Activated CD4-positive, alpha-beta T cell treated with anti-CD3 and anti-CD28 coated beads, Interleukin-2, amount 10 ng/mL, durations not matched to agents 7 days and 5 days (primary cell): ENCODE measurements at regions not wholly inside any gene's neighbourhood (a gene's known extent, or its start where the extent isn't known, plus 50 kb on each side); places are given as distances from the start of the nearest gene placed in this dataset.
"Not testable (repeated sequence)": the region's sequence is repeated elsewhere in the genome, so short reads cannot be mapped to it uniquely, and the experiment has no call there.

ENCODE experiments used
- CTCF ChIA-PET: fragments of 350-600 bp; sonication (Branson Sonifier 250); formaldehyde crosslinking; loops from one replicate; lab custom pipeline; 2021; ENCODE audit warnings: antibody characterized with exemption; lab: Charles Lee
- POLR2A ChIA-PET: fragments of 350-600 bp; sonication (Branson Sonifier 250); formaldehyde crosslinking; loops from one replicate; lab custom pipeline; 2021; ENCODE audit warnings: antibody characterized with exemption; lab: Charles Lee
- DNase-seq: peaks from one replicate; pipeline ENCODE4 v3.0.0-alpha.2; 2020
- H3K27ac Mint-ChIP-seq: one replicate; pipeline ENCODE4 v1.8.0; 2021; ENCODE audit warnings: mild to moderate bottlenecking, moderate library complexity, mixed read lengths
- H3K27me3 Mint-ChIP-seq: one replicate; pipeline ENCODE4 v1.8.0; 2021; ENCODE audit warnings: mixed read lengths
- H3K36me3 Mint-ChIP-seq: one replicate; pipeline ENCODE4 v1.8.0; 2021; ENCODE audit warnings: low read depth, mixed read lengths
- H3K4me1 Mint-ChIP-seq: one replicate; pipeline ENCODE4 v1.8.0; 2021; ENCODE audit warnings: mixed read lengths
- H3K4me3 Mint-ChIP-seq: one replicate; pipeline ENCODE4 v1.8.0; 2021; ENCODE audit warnings: mild to moderate bottlenecking, moderate library complexity, mixed read lengths
- H3K9me3 Mint-ChIP-seq: one replicate; pipeline ENCODE4 v1.8.0; 2021; ENCODE audit warnings: mixed read lengths

DNA sequence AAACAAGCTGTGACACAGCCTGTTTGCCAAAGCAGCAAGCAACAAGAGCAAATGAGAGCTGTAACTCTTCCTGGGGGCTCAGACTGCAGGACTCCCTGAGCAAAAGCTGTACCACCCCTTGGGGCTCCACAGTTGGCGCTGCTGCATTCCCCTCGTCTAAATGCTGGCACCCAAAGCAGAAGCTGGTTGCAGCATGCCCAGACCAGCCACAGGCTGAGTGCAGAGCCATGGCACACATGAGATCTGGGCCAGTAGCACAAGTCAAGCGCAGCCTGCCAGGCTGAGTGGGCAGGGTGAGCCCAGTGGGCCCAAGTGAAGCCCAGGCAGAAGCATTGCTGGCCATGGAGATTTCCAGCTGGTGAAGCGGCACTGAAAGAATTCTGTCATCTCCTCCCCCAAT, 157.3 kb upstream of the GRAMD2B start:
- CTCF ChIA-PET: no interaction called here
- POLR2A ChIA-PET: no interaction called here
- Mint-ChIP-seq H3K36me3 (no peaks in the 10 kb centered on the region), H3K4me3 (no peak overlapping the region), H3K4me1 (no peaks in the 10 kb centered on the region), H3K27me3 (no peaks in the 10 kb centered on the region), H3K9me3 (no peaks in the 10 kb centered on the region), H3K27ac (no peak overlapping the region)
- no peak for DNase-seq

DNA sequence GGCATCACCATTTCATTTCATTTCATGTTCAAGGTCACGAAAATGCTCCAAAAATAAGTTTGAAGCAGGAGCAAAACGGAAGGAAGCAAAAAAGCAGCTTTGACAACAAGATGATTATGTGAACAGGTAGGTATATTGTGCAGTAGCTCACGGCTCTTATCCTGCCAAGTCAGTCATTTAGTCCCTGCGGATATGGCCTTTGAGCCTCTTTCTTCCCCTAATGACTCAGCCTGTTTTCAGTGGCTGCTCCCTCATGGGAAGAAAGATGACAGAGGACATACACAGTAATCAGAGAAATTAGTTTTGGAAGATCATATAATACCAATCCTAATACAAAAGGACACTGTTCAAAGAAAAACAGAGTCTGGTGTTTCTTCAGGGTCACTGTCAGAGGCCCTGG, 155.8 kb upstream of the GRAMD2B start:
- Mint-ChIP-seq H3K36me3 (no peaks in the 10 kb centered on the region), H3K9me3 (no peaks in the 10 kb centered on the region), H3K27me3 (no peaks in the 10 kb centered on the region), H3K4me1 (no peaks in the 10 kb centered on the region), H3K27ac (no peak overlapping the region), H3K4me3 (no peak overlapping the region)
- ChIA-PET POLR2A (no interaction called here), CTCF (no interaction called here)
- no peak for DNase-seq

DNA sequence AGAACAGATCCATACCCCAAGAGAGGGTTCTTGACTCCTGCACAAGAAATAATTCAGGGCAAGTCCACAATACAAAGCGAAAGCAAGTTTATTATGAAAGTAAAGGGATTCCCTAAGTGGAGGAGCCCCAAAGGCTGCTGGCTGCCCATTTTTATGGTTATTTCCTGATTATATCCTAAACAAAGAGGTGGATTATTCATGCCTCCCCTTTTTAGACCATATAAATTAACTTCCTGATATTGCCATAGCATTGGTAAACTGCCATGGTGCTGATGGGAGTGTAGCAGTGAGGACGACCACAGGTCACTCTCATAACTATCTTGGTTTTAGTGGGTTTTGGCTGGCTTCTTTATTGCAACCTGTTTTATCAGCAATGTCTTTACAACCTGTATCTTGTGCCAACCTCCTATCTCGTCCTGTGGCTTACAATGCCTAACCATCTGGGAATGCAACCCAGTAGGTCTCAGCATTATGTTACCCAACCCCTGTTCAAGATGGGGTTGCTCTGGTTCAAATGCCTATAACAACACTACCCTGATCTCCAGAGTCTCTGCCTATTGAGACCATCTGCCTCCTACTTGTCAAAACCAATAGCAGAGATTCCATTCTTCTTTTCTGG, 154.4 kb upstream of the GRAMD2B start:
- Mint-ChIP-seq H3K27me3 (no peaks in the 10 kb centered on the region), H3K36me3 (no peaks in the 10 kb centered on the region), H3K27ac (no peak overlapping the region), H3K4me1 (no peaks in the 10 kb centered on the region), H3K9me3 (no peaks in the 10 kb centered on the region), H3K4me3 (no peak overlapping the region)
- ChIA-PET CTCF (no interaction called here), POLR2A (no interaction called here)
- DNase-seq: no peak

DNA sequence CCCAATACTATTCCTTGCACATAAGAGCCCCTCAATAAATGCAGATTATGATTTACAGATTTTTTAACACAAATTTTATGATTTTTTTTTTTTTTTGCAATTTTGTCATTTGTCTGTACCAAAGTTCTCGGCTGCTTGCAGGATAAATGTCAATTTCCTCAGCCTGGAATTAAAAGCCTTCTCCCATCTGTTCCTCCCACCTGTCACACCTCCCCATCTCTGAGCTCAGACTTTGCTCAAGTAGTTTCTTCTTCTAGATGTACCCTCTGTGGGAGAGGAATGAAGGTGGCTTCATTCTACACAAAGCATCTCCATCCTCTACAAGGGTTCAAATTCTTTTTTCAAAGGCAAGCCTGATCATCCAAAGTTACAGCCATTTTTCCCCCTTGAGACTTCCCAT, 153.7 kb upstream of the GRAMD2B start:
- H3K4me1 Mint-ChIP-seq: no peaks in the 10 kb centered on the region
- DNase-seq: no peak
- no peak overlapping the region for H3K4me3 Mint-ChIP-seq
- H3K27me3 Mint-ChIP-seq: no peaks in the 10 kb centered on the region
- ChIA-PET POLR2A (no interaction called here), CTCF (no interaction called here)
- H3K27ac Mint-ChIP-seq: no peak overlapping the region
- H3K36me3 Mint-ChIP-seq: no peaks in the 10 kb centered on the region
- H3K9me3 Mint-ChIP-seq: no peaks in the 10 kb centered on the region

DNA sequence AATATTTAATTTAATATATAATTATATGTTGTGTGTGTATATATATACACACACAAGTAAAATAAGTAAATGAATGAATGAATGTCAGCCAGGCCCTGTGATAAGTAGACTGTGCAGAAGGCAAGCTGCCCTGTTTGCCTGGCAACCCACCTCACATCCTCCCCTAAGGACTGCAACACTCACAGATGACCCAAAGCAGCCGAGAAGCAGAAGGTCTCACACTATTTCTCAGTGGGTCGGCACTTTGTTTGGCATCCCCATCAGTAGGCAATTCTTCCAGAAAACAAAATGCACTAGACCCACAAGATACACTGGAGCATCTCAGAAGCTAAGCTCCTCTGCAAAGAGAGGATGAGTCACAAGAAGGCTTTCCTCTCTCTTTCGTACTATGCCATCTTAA, 152.1 kb upstream of the GRAMD2B start:
- Mint-ChIP-seq H3K4me3 (no peak overlapping the region), H3K27me3 (no peaks in the 10 kb centered on the region), H3K27ac (no peak overlapping the region), H3K4me1 (no peaks in the 10 kb centered on the region), H3K9me3 (no peaks in the 10 kb centered on the region), H3K36me3 (no peaks in the 10 kb centered on the region)
- ChIA-PET POLR2A (no interaction called here), CTCF (no interaction called here)
- no peak for DNase-seq

DNA sequence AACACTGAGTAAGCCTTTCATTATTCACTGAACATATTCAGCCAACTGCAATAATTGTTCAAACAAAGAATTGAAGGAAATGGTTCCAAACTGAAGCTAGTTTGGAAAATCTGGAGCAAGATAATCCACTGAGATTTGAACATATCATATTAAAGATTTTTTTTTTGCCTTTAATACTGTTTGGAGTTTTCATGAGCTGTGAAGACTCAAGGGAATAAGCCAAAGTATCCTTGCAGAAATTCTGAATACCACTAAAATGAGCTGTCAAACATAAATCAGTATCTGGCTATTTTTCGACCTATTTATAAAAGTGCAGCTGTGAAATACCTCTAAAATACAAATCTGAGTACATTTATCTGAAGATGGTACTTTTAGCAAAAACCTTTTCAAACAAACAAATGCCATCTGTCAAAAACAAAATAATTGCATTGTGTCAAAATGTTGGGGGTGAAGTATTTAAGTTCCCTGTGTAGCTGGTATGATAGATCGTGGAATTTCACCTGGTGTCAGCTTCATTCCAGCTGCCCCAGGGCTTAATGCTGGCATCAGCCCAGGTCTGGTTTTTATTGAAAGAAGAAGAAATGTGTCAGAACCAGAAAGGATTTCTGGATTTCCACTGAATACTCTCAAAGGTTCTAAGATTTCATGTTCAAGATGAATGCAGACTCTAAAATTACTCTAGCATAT, 149.0 kb upstream of the GRAMD2B start:
- no peak for DNase-seq
- Mint-ChIP-seq H3K9me3 (peaks cover 1% of the 10 kb centered on the region), H3K27me3 (no peaks in the 10 kb centered on the region), H3K27ac (no peak overlapping the region), H3K4me3 (no peak overlapping the region), H3K36me3 (no peaks in the 10 kb centered on the region), H3K4me1 (no peaks in the 10 kb centered on the region)
- ChIA-PET POLR2A (no interaction called here), CTCF (no interaction called here)

DNA sequence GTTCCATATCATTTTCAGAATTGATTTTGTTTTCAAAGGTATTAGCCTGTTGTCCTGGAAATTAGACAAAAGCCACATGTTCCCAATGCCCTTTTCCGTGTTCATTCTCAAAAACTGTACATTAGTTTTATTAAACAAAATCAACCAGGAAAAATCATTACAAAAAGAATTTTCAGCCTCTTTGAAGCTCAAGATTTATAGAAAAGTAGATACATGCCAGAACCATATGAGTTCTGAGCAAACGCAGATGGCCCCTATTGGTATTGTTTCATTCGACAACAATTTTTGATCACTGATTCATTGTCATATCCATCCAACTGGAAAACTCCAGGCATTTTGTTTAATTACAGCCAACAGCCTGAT, 148.5 kb upstream of the GRAMD2B start:
- H3K27me3 Mint-ChIP-seq: no peaks in the 10 kb centered on the region
- peaks cover 1% of the 10 kb centered on the region for H3K9me3 Mint-ChIP-seq
- no peak for DNase-seq
- no peak overlapping the region for H3K4me3 Mint-ChIP-seq
- no peaks in the 10 kb centered on the region for H3K36me3 Mint-ChIP-seq
- H3K4me1 Mint-ChIP-seq: no peaks in the 10 kb centered on the region
- POLR2A ChIA-PET: no interaction called here
- H3K27ac Mint-ChIP-seq: no peak overlapping the region
- CTCF ChIA-PET: no interaction called here

DNA sequence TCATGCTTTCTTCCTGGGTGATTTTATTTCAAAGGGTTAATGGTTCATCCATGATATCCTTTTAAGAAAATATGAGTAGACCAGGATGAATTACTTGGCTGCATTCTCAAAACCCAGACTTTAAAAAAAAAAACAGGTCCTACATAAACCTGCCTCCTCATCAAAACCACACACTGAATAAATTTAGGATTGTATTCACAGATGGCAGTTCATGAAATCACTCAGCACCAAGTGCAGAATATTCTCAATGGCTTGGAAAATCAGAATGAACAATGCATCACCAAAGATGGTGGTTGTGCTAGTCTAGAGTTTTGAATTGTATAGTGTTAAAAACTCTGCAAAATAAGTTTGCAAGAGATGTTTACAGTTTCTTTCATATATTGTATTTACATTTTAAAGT, 145.4 kb upstream of the GRAMD2B start:
- H3K27me3 Mint-ChIP-seq: no peaks in the 10 kb centered on the region
- POLR2A ChIA-PET: no interaction called here

DNA sequence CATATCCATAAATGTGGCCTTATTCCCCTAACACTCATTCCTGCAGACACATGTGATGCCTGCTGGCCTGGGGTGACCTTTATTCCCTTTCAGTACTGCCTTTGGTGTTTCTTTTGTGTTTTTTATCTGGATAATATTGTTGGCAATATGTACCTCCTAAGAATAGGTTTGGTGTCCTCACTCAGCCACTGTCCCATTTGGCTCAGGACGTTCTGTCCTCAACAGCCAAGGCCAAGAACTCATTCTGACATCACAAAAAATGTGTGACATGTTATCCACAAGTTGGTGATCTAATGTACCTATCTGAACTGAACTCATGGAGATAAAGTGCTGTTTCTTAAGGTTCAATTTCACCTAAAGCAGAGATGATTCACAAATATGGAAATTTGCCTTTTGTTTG, 142.9 kb upstream of the GRAMD2B start:
- no peaks in the 10 kb centered on the region for H3K4me1 Mint-ChIP-seq
- no peak for DNase-seq
- ChIA-PET CTCF (no interaction called here), POLR2A (no interaction called here)
- H3K27ac Mint-ChIP-seq: no peak overlapping the region
- no peaks in the 10 kb centered on the region for H3K36me3 Mint-ChIP-seq
- peaks cover 1% of the 10 kb centered on the region for H3K9me3 Mint-ChIP-seq
- H3K4me3 Mint-ChIP-seq: no peak overlapping the region
- no peaks in the 10 kb centered on the region for H3K27me3 Mint-ChIP-seq

More for the DNA sequence above, 145.4 kb upstream of the GRAMD2B start:
- H3K4me1 Mint-ChIP-seq: no peaks in the 10 kb centered on the region
- peaks cover 1% of the 10 kb centered on the region for H3K9me3 Mint-ChIP-seq
- H3K36me3 Mint-ChIP-seq: no peaks in the 10 kb centered on the region
- DNase-seq: no peak
- CTCF ChIA-PET: no interaction called here
- no peak overlapping the region for H3K27ac Mint-ChIP-seq
- no peak overlapping the region for H3K4me3 Mint-ChIP-seq

DNA sequence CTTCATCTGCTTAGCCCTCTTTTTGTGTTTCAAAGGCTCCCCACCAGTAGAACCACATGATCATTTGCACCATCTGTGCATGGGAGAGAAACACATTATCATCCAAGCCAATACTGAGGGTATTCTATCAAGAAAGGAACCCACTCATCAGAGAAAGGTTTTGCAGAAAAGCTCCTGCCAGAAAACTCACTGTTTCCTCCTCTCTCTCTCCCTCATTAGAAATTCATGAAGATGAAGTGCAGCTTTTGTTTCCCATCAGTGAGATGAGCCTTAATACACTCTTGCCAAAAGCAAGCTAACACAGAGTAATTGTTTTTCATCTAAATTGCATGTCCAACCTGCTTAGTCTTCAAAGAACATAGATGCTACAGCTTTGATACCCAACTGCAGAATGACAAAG, 142.4 kb upstream of the GRAMD2B start:
- POLR2A ChIA-PET: no interaction called here
- Mint-ChIP-seq H3K4me1 (no peaks in the 10 kb centered on the region), H3K4me3 (no peak overlapping the region), H3K27ac (no peak overlapping the region), H3K27me3 (no peaks in the 10 kb centered on the region), H3K36me3 (no peaks in the 10 kb centered on the region), H3K9me3 (peaks cover 1% of the 10 kb centered on the region)
- CTCF ChIA-PET: no interaction called here
- DNase-seq: no peak

DNA sequence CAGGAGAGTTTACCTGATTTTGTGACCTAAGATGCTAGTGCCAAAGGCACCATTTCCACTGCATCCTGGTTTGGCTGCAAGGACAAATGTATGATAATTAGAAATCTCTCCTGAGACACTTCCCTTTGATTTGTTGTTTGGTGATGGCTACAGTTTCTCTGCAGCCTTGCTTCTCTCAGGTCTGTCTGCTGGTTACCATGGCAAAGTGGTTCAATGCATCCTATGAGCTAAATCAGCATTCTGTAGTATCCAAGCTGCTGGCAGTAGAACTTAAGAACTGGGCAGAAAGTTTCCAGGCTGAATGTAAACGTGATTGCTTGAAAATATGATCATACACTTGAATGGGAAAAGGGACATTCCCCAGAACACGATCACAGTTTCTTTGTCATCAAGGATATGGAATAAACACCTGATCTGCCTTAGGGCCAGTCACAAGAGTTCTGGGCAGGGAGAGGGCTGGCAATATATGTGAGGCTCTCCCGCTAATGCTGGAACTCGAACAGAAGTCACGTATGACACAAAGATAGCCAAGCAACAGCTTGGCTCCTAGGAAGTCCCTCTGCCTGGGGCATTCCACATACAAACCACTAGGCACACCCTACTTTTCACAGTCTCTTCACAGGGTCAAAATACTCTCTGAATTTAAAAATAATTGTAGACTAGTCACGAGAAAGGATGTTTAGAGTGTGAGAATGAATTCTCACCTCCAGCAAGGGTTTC, 138.1 kb upstream of the GRAMD2B start:
- H3K27me3 Mint-ChIP-seq: peaks cover 2% of the 10 kb centered on the region
- no peaks in the 10 kb centered on the region for H3K9me3 Mint-ChIP-seq
- no peak overlapping the region for H3K4me3 Mint-ChIP-seq
- no peak overlapping the region for H3K27ac Mint-ChIP-seq
- no peaks in the 10 kb centered on the region for H3K36me3 Mint-ChIP-seq
- no peak for DNase-seq
- ChIA-PET POLR2A (no interaction called here), CTCF (no interaction called here)
- no peaks in the 10 kb centered on the region for H3K4me1 Mint-ChIP-seq

DNA sequence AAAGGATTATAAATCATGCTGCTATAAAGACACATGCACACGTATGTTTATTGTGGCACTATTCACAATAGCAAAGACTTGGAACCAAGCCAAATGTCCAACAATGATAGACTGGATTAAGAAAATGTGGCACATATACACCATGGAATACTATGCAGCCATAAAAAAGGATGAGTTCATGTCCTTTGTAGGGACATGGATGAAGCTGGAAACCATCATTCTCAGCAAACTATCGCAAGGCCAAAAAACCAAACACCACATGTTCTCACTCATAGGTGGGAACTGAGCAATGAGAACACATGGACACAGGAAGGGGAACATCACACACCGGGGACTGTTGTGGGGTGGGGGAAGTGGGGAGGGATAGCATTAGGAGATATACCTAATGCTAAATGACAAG, 127.1 kb upstream of the GRAMD2B start:
- H3K36me3 Mint-ChIP-seq, H3K4me3 Mint-ChIP-seq, H3K4me1 Mint-ChIP-seq, H3K27ac Mint-ChIP-seq, DNase-seq, POLR2A ChIA-PET, H3K27me3 Mint-ChIP-seq, H3K9me3 Mint-ChIP-seq, CTCF ChIA-PET: not testable (repeated sequence)

DNA sequence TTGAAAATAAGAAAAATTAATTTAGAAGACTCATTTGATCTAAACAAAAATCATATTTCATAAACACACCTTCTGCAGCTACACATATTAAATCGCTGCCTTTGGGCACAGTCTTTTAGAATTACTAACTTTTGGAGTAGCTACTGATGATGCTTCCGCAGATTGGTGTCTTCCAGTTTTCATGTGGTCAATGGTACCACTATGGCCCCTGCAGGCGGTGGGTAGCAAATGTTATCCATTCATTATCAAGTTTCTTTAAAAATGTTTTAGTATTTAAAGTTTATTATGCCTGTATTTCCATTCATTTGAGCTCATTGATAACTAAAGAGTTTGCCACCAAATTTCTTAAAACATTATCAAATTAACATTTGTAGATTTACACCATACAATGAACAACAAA, 122.9 kb upstream of the GRAMD2B start:
- no peak for DNase-seq
- Mint-ChIP-seq H3K9me3 (peaks cover 3% of the 10 kb centered on the region), H3K27ac (no peak overlapping the region), H3K27me3 (no peaks in the 10 kb centered on the region), H3K4me3 (no peak overlapping the region), H3K4me1 (no peaks in the 10 kb centered on the region), H3K36me3 (no peaks in the 10 kb centered on the region)
- POLR2A ChIA-PET: no interaction called here
- CTCF ChIA-PET: no interaction called here
